Vagina (tissue), 2 donors: ENCODE measurements at regions not wholly inside any gene's neighbourhood (a gene's known extent, or its start where the extent isn't known, plus 50 kb on each side); places are given as distances from the start of the nearest gene placed in this dataset.

Source experiments
- CTCF ChIP-seq, 3 experiments: fragments of 450-650 bp in 2 of 3; fragments of 200-600 bp in 1 of 3; sonication (generic) in 1 of 3; IDR thresholded peaks; one replicate each; pipeline ENCODE4 v1.5.1; 2017 to 2019; ENCODE audit warnings: antibody characterized with exemption in 3 of 3, mild to moderate bottlenecking in 2 of 3, moderate library complexity in 2 of 3
- POLR2AphosphoS5 ChIP-seq, 2 donors: sonication (generic); formaldehyde crosslinking; IDR thresholded peaks; one replicate each; pipeline ENCODE4 v1.9.0; 2017; ENCODE audit warnings: antibody characterized with exemption in 2 of 2, mild to moderate bottlenecking in 2 of 2, low read depth in 1 of 2; ENCODE audit not compliant: insufficient read depth in 1 of 2

- no peak for TF ChIP-seq CTCF (IDR thresholded peaks at IDR 0.05)
- TF ChIP-seq POLR2AphosphoS5 (IDR thresholded peaks at IDR 0.05; ENCODE audit: insufficient read depth in 1 of 2, low read depth in 1 of 2), result no peak
These were observed 287.1 kb downstream of the TENT4A start for GRCh38 chr5:7000310-7000709.
